K562 (cell line): ENCODE measurements at regions not wholly inside any gene's neighbourhood (a gene's known extent, or its start where the extent isn't known, plus 50 kb on each side); places are given as distances from the start of the nearest gene placed in this dataset.

Experiments used
- ARNT ChIP-seq, 2 experiments: fragments of 450-650 bp; IDR thresholded peaks; 2 replicates each; pipeline ENCODE4 v1.6.1; 2016; ENCODE audit warnings: mild to moderate bottlenecking in 1 of 2
- ASH1L ChIP-seq: fragments of 450-650 bp; IDR thresholded peaks from 2 replicates; pipeline ENCODE4 v1.6.1; 2018; ENCODE audit warnings: borderline replicate concordance, mild to moderate bottlenecking, low read depth; ENCODE audit not compliant: partially characterized antibody
- BRCA1 ChIP-seq, 2 experiments: fragments of 450-650 bp in 1 of 2; sonication (generic) in 1 of 2; formaldehyde crosslinking in 1 of 2; IDR thresholded peaks; 2 replicates each; pipeline versions ENCODE4 v1.5.0 to v1.6.1; 2017 to 2020; ENCODE audit warnings: mild to moderate bottlenecking in 1 of 2, missing genetic modification reagents in 1 of 2
- BRD9 ChIP-seq: fragments of 450-650 bp; IDR thresholded peaks from 2 replicates; pipeline ENCODE4 v1.6.1; 2018; ENCODE audit warnings: low read depth; ENCODE audit not compliant: partially characterized antibody
- CBX3 ChIP-seq, 2 experiments: IDR thresholded peaks; 1 replicate in 1 of 2; 2 replicates in 1 of 2; pipeline ENCODE4 v1.6.1; 2012; ENCODE audit warnings: inconsistent platforms in 2 of 2, low read length in 2 of 2, borderline replicate concordance in 1 of 2, control low read depth in 1 of 2
- COPS2 ChIP-seq: fragments of 450-650 bp; conservative IDR thresholded peaks from 2 replicates; pipeline ENCODE4 v1.6.1; 2016; ENCODE audit warnings: mild to moderate bottlenecking, moderate library complexity
- CTBP1 ChIP-seq: fragments of 450-650 bp; IDR thresholded peaks from 2 replicates; pipeline ENCODE4 v1.6.1; 2016; ENCODE audit warnings: borderline replicate concordance
- DNMT1 ChIP-seq: fragments of 450-650 bp; IDR thresholded peaks from 2 replicates; pipeline ENCODE4 v1.6.1; 2016; ENCODE audit warnings: antibody characterized with exemption, mild to moderate bottlenecking
- MCM2 ChIP-seq: fragments of 450-650 bp; IDR thresholded peaks from 2 replicates; pipeline ENCODE4 v1.6.1; 2017; ENCODE audit warnings: low read depth, mild to moderate bottlenecking
- NCOA4 ChIP-seq: fragments of 450-650 bp; IDR thresholded peaks from 2 replicates; pipeline ENCODE4 v1.6.1; 2018; ENCODE audit warnings: mild to moderate bottlenecking; ENCODE audit not compliant: partially characterized antibody
- NR1H2 ChIP-seq: sonication (generic); formaldehyde crosslinking; IDR thresholded peaks from 2 replicates; pipeline ENCODE4 v1.4.0; 2020; ENCODE audit warnings: mild to moderate bottlenecking, missing genetic modification reagents
- POLR2AphosphoS2 ChIP-seq: IDR thresholded peaks from 2 replicates; pipeline ENCODE4 v1.6.1; 2012; ENCODE audit warnings: low read length, improper control_type of control experiment
- POLR3A ChIP-seq: IDR thresholded peaks from 2 replicates; pipeline ENCODE4 v1.6.1; 2011; ENCODE audit warnings: borderline replicate concordance, mild to moderate bottlenecking, moderate library complexity; ENCODE audit not compliant: insufficient read length, insufficient read depth; ENCODE audit errors: extremely low read depth
- SMARCA4 ChIP-seq: fragments of 450-650 bp; IDR thresholded peaks from 2 replicates; pipeline ENCODE4 v1.6.1; 2016
- ZNF3 ChIP-seq: fragments of 250-450 bp; sonication (Bioruptor Pico); IDR thresholded peaks from 2 replicates; pipeline ENCODE4 v1.5.0; 2021; ENCODE audit warnings: mild to moderate bottlenecking, moderate library complexity
- ZNF589 ChIP-seq: fragments of 200-800 bp; sonication (Bioruptor generic); IDR thresholded peaks from 2 replicates; pipeline ENCODE4 v1.6.1; 2016; ENCODE audit warnings: low read depth, missing genetic modification characterization, missing compliant biosample characterization
- TF ChIP-seq, protein P1 (sequence below): fragments of 250-450 bp; sonication (Bioruptor Pico); IDR thresholded peaks from 2 replicates; pipeline ENCODE4 v1.9.0; 2021; ENCODE audit warnings: mild to moderate bottlenecking
- TF ChIP-seq, protein P2 (sequence below), 2 experiments: fragments of 150-350 bp in 1 of 2; IDR thresholded peaks; 2 replicates each; pipeline ENCODE4 v1.6.1; 2012 to 2016; ENCODE audit warnings: low read depth in 2 of 2, low read length in 2 of 2, mild to moderate bottlenecking in 1 of 2, moderate library complexity in 1 of 2
- TF ChIP-seq, protein P3 (sequence below), 2 experiments: fragments of 450-650 bp in 1 of 2; IDR thresholded peaks; 2 replicates each; pipeline ENCODE4 v1.6.1; 2011 to 2017; ENCODE audit warnings: low read depth in 2 of 2, antibody characterized with exemption in 1 of 2, borderline replicate concordance in 1 of 2, low read length in 1 of 2, mild to moderate bottlenecking in 1 of 2, mixed read lengths in 1 of 2; ENCODE audit not compliant: control insufficient read depth in 1 of 2

DNA sequence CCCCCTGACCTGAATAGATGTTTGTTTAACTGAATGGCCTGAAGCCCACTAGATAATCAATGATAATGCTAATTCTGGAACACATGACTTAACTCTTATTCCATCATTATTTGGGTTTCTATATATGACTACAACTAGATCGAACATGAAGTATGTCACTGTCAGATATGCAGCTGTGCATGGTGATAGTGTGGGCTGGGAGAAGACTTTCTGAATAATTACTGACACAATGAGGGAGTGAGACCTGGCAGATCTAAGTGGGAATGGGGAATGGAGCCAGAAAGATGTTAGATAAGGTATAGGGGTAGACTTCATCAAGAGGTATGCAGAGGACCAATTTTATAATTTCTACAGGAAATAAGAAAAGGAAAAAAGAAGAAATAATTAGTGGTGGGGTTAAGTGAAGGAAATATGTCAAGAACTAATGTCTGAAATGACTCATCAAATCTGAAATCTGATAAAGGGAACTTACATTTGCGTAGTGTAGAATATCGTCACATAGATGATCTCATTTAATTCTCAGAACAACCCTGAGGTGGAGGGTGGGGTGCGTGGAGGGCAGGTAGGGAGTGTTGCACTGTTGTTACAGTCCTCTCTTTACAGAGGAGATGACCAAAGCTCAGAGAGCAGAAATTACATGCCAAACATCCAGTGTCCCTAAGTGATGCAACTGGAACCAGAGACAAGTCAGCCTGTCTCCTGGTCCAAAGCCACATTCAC is 68.2 kb upstream of the EED start (continued):
- TF ChIP-seq COPS2, result no peak
- peak; percentile 97 for TF ChIP-seq SMARCA4
- peak; percentile 55 for TF ChIP-seq BRD9
- TF ChIP-seq ARNT (IDR thresholded peaks at IDR 0.05), result peak; percentile 72 to 81; a peak in 2 of 4 replicates
- TF ChIP-seq NCOA4, result no peak
- TF ChIP-seq, protein P1, sequence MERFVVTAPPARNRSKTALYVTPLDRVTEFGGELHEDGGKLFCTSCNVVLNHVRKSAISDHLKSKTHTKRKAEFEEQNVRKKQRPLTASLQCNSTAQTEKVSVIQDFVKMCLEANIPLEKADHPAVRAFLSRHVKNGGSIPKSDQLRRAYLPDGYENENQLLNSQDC (CRISPR knock-in tag), result no peak
- TF ChIP-seq ZNF589, result peak; percentile 94
- no peak for TF ChIP-seq POLR3A
- TF ChIP-seq DNMT1, result no peak
- TF ChIP-seq, protein P2, sequence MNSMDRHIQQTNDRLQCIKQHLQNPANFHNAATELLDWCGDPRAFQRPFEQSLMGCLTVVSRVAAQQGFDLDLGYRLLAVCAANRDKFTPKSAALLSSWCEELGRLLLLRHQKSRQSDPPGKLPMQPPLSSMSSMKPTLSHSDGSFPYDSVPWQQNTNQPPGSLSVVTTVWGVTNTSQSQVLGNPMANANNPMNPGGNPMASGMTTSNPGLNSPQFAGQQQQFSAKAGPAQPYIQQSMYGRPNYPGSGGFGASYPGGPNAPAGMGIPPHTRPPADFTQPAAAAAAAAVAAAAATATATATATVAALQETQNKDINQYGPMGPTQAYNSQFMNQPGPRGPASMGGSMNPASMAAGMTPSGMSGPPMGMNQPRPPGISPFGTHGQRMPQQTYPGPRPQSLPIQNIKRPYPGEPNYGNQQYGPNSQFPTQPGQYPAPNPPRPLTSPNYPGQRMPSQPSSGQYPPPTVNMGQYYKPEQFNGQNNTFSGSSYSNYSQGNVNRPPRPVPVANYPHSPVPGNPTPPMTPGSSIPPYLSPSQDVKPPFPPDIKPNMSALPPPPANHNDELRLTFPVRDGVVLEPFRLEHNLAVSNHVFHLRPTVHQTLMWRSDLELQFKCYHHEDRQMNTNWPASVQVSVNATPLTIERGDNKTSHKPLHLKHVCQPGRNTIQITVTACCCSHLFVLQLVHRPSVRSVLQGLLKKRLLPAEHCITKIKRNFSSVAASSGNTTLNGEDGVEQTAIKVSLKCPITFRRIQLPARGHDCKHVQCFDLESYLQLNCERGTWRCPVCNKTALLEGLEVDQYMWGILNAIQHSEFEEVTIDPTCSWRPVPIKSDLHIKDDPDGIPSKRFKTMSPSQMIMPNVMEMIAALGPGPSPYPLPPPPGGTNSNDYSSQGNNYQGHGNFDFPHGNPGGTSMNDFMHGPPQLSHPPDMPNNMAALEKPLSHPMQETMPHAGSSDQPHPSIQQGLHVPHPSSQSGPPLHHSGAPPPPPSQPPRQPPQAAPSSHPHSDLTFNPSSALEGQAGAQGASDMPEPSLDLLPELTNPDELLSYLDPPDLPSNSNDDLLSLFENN (IDR thresholded peaks at IDR 0.05; ENCODE audit: low read depth in 2 of 2, low read length in 2 of 2), result 0 out of 4 replicates have a peak, but pooled peaks of 1 of the 2 experiments have one; percentile 48
- peak in 1 of 2 experiments; percentile 42; a peak in 1 of 3 replicates for TF ChIP-seq CBX3 (IDR thresholded peaks at IDR 0.05; ENCODE audit: borderline replicate concordance in 1 of 2, low read length in 2 of 2)
- TF ChIP-seq, protein P3, sequence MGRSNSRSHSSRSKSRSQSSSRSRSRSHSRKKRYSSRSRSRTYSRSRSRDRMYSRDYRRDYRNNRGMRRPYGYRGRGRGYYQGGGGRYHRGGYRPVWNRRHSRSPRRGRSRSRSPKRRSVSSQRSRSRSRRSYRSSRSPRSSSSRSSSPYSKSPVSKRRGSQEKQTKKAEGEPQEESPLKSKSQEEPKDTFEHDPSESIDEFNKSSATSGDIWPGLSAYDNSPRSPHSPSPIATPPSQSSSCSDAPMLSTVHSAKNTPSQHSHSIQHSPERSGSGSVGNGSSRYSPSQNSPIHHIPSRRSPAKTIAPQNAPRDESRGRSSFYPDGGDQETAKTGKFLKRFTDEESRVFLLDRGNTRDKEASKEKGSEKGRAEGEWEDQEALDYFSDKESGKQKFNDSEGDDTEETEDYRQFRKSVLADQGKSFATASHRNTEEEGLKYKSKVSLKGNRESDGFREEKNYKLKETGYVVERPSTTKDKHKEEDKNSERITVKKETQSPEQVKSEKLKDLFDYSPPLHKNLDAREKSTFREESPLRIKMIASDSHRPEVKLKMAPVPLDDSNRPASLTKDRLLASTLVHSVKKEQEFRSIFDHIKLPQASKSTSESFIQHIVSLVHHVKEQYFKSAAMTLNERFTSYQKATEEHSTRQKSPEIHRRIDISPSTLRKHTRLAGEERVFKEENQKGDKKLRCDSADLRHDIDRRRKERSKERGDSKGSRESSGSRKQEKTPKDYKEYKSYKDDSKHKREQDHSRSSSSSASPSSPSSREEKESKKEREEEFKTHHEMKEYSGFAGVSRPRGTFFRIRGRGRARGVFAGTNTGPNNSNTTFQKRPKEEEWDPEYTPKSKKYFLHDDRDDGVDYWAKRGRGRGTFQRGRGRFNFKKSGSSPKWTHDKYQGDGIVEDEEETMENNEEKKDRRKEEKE (IDR thresholded peaks at IDR 0.05; ENCODE audit: borderline replicate concordance in 1 of 2, control insufficient read depth in 1 of 2, low read depth in 2 of 2, low read length in 1 of 2), result no peak
- no peak for TF ChIP-seq ZNF3 (CRISPR knock-in tag)
- TF ChIP-seq ASH1L, result no peak
- TF ChIP-seq MCM2, result no peak
- peak; percentile 78 for TF ChIP-seq CTBP1
- TF ChIP-seq NR1H2 (CRISPR knock-in tag), result no peak
- no peak for TF ChIP-seq POLR2AphosphoS2
- TF ChIP-seq BRCA1 (IDR thresholded peaks at IDR 0.05), result no peak
- TF ChIP-seq BRCA1 (CRISPR knock-in tag; IDR thresholded peaks at IDR 0.05), result no peak
